HG02938 (cell line): ENCODE measurements at regions not wholly inside any gene's neighbourhood (a gene's known extent, or its start where the extent isn't known, plus 50 kb on each side); places are given as distances from the start of the nearest gene placed in this dataset.
"Not testable (repeated sequence)": the region's sequence is repeated elsewhere in the genome, so short reads cannot be mapped to it uniquely, and the experiment has no call there.

Source experiments
- ATAC-seq: cut with Tn5 transposase; IDR thresholded peaks from one replicate; pipeline ENCODE4 v1.9.1; 2021; ENCODE audit warnings: mild to moderate bottlenecking, moderate library complexity; ENCODE audit not compliant: unreplicated experiment

- no peak for ATAC-seq
These were observed 102.0 kb downstream of the CARTPT start for GRCh38 chr5:71821029-71821428.

DNA sequence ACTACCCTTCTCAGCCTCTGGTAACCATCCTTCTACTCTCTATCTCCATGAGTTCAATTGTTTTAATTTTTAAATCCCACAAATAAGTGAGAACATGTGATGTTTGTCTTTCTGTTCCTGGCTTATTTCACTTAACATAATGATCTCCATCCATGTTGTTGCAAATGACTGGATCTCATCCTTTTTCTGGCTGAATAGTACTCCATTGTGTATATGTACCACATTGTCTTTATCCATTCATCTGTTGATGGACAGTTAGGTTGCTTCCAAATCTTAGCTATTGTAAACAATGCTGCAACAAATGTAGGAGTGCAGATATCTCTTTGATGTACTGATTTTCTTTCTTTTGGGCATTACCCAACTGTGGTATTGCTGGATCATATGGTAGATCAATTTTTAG lies 103.0 kb downstream of the CARTPT start:
- not testable (repeated sequence) for ATAC-seq

DNA sequence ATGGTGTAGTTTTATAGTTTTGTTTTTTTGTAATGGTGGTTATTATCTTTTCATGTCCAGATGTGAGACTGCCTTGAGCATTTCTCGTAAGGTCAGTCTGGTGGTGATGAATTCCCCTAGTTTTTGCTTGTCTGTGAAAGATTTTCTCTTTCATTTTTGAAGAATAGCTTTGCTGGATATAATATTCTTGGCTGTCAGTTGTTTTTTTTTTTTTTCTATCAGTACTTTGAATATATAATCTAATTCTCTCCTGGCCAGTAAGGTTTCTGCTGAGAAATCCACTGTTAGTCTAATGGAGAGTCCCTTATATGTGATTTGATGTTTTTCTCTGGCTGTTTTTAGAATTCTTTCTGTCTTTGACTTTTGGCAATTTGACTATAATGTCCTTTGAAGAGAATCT lies 106.9 kb downstream of the CARTPT start:
- no peak for ATAC-seq

- no peak for ATAC-seq
These were observed 109.4 kb downstream of the CARTPT start for GRCh38 chr5:71828291-71829040.

DNA sequence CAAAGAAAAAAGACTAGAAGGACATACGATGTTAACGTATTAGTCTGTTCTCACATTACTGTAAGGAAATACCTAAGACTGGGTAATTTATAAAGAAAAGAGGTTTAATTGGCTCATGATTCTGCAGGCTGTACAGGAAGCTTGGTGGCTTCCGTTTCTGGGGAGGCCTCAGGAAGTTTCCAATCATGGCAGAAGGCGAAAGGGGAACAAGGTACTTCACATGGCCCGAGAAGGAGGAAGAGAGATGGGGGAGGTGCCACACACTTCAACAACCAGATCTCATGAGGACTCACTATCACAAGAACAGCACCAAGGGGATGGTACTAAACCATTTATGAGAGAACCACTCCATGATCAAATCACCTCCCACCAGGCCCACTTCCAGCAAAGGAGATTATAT lies 110.1 kb downstream of the CARTPT start:
- no peak for ATAC-seq

DNA sequence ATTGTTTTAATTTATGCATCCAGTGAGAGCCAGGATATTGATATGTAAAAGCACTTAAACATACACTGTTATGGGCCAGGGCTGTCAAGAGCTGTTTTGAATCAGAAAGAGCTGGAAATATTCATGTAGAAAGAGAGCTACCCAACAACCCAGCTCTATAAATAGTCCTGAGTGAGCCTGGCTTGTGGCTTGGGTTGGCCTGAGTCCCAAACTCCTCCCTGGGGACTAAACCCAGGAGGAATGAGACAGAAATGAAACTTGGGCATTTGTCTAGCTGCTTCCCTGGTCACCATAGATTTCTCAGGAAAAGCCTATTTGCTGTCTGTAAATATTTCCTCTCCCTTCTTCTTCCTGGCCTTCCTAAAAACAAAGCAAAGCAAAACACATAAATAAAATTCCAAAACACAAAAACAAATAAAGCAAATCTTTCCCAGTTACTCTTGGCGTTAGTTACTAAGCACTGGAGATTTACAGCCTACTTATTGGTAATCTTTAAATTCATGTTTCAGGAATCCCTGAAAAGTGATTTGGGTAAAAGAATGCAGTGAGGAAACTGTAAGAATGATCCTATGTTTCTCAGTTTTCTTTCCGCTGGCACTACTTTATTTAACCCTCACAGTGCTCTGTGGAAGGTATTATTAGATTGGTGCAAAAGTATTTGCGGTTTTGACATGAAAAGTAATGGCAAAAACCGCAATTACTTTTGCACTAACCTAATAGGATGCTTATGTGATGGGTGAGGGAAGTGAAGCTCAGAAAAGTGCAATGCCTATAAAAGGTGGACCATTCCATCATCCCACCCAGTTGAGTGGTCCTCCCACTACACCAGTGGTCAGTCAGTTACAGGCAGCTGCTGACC lies 111.8 kb downstream of the CARTPT start:
- no peak for ATAC-seq

GRCh38 chr5:71832812-71833715 lies 114.0 kb downstream of the CARTPT start:
- no peak for ATAC-seq

- ATAC-seq, result no peak
These were observed 115.5 kb downstream of the CARTPT start for GRCh38 chr5:71834601-71835000.

DNA sequence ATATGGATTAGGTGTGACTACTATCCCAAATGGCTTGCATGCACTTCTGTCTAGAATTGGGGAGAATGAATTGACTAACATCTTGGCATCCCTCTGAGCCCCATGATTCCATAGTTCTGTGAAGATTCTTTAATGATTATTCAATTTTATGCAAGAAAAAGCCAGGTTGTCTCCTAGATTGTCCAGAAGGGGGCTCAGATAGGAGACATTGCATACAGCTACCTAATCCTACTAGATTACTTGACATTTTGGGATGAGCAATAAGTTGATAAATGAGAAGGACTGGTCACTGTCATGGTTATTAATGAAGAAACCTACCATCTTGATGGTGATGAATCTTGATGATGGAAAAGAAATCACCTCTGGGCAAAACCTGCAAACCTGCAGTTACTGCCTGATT lies 117.0 kb downstream of the CARTPT start:
- no peak for ATAC-seq

- no peak for ATAC-seq
These were observed 117.6 kb downstream of the CARTPT start for GRCh38 chr5:71836559-71837112.

- ATAC-seq, result no peak
These were observed 119.2 kb downstream of the CARTPT start for GRCh38 chr5:71838286-71838685.

DNA sequence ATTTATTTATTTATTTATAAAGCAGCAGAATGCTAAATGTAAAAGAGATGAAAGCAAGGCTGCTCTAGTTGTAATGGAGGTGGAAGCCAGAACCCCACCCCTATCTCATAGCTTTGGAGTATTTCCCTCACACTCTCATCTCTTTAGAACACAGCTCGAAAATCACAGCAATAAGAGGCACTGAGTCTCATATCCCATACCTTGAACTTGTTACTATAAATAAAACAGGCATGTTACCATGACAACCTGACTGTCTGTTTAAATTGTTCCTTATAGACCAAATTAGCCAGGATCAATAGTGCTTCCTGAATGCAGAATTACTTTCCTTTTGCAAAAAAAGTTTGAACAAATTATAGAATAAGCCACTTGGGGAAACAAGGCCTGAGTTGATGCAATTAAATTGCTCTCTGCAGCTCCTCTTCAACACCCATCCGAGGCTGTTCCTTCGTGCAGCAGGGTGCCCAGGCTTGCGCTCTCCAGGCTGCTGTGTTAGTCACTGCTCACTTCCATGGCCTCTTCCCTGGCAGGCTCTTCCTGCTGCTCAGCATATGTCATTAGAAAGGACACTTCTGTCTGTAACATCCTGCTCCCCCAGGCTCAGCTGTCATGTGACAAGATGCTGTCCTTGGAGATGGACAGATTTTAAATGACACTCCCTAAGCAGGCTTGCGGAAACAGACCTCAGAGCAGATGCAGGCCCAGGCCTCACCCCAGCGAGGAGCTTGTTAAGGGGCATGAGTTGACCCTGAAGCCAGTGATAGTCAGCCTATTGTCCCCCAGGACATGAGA lies 120.2 kb downstream of the CARTPT start:
- ATAC-seq, result no peak

GRCh38 chr5:71841107-71841506 lies 122.0 kb downstream of the CARTPT start:
- no peak for ATAC-seq

DNA sequence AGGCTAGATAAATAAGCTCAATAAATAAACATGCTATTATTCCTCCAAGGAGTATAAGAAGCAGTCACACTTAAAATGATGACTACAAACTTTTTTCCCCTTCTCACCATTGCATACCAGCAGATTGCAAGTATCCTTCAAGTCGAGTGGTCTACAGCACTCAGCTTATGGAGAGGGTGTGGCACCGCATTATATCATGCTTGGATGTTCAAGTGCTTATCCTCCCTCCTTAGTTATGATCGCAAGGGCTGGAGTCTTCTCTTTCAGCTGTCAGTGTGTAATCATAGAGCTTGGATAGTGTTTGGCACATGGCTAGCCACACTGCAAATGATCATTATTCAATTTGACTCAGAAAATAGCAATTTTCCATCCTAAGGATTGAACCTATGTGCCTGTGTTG lies 124.0 kb downstream of the CARTPT start:
- no peak for ATAC-seq

DNA sequence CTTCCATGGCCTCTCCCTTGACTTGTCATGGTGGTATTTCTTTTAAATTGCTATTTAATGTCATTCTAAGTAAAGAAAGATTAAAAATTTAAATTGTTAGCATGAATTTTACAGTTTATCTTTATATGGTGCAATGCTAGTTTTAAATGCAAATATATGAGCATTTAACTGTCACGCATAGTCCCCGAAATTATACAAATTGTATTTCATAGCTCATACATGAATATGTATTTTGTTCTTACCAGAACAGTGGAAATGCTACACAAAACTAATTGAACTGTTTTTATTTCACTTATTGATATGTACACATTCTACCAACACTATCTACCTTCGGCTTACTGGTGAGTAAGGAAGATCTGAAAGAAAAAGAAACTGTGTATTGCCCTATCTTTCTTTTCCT lies 125.8 kb downstream of the CARTPT start:
- ATAC-seq, result no peak

DNA sequence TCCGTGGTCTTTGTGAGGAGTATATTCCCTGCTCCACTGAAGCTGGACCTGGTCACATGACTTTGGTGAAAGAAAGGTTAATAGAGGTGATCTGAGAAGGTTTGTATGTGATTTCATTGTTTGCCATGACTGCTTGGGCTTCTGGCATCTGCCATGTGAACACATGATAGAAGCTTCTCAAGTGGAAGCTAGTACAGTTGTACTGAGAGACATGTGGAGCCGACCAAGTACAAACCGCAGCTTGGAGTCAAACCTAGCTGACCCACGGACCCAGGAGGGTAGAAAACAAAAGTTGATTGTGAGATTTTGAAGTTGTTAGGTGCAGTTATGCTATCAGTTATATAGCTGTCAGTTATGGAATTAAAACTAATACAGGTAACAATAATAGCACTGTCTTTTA lies 140.4 kb downstream of the CARTPT start:
- no peak for ATAC-seq

DNA sequence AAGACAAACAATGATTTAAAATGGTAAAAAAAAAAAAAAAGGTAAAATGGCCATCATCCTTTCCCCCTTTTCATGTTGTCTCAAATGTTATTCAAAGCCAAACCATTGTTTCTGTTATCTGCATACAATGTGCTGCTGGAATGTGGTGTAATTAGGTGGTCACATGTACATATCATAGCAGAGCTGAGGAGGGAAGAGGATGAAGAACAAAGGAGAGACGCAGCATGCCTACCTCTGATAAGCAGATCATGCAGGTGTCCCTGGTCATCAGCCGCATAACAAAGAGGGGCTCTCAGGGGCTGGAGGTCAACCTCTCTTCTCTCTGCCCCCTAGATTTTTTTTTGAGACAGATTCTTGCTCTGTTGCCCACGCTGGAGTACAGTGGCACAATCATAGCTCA lies 141.0 kb downstream of the CARTPT start:
- ATAC-seq, result no peak

DNA sequence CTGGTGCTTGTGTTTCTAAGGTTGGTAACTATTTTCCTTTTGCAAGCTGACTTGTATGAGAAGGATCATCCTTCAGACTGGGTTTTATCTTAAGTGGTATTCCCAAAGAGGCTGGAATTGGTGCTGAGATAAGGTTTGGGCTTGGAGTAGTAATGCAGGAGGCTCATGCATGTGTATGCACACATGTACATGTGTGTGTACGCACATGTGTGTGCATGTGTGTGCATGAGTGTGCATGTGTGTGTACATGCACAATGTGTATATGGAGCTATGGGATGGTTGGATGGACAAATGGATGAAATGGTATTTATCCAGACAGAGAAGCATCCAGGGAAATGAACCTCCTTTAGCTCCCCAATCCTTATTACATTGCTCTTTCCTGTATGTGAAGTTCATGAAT lies 142.6 kb downstream of the CARTPT start:
- no peak for ATAC-seq

GRCh38 chr5:71862087-71862486 lies 143.0 kb downstream of the CARTPT start:
- no peak for ATAC-seq

- ATAC-seq, result no peak
These were observed 143.5 kb downstream of the CARTPT start for GRCh38 chr5:71862507-71863060.
